HG02884 (cell line): ENCODE measurements at regions not wholly inside any gene's neighbourhood (a gene's known extent, or its start where the extent isn't known, plus 50 kb on each side); places are given as distances from the start of the nearest gene placed in this dataset.
"Not testable (repeated sequence)": the region's sequence is repeated elsewhere in the genome, so short reads cannot be mapped to it uniquely, and the experiment has no call there.

Source experiments
- ATAC-seq: cut with Tn5 transposase; IDR thresholded peaks from one replicate; pipeline ENCODE4 v1.9.1; 2021; ENCODE audit warnings: mild to moderate bottlenecking, moderate library complexity; ENCODE audit not compliant: unreplicated experiment

DNA sequence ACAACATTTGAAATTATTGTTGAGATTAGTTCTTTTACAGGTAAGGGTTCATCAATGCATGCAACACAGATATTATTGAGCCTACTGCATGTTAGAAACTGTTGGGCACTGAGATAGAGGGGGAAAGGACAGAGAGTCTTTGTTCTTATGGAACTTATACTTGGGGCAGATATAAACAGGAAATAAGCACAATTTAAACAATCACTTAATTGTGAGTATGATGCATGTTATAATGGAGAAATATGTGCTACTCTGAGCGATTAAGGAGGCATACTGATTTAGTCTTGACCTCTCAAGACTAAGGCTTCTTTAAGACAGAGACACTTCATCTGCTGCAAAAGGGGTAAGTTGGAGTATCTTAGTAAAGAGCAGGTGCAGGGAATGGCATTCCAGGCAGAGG lies 593.3 kb downstream of the CCSER2 start:
- no peak for ATAC-seq

DNA sequence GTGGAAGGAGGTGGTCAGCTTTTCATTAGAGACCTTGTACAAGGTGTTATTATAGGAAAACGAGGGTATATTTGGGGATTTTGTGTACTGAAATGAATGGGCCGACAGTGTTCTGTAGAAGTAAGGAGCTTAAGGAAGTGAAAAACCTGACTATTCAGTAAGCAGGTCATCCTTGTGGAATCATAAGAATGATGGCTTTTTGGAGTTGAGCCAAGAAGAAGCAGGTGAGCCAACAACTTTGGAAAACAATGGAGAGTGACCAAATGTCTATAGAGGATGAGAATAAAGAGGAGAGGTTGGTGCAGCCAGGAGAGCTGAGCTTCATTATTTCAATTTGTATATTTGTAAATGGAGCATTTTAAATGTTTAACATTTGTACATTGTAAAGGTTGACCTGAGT lies 595.7 kb downstream of the CCSER2 start:
- no peak for ATAC-seq

DNA sequence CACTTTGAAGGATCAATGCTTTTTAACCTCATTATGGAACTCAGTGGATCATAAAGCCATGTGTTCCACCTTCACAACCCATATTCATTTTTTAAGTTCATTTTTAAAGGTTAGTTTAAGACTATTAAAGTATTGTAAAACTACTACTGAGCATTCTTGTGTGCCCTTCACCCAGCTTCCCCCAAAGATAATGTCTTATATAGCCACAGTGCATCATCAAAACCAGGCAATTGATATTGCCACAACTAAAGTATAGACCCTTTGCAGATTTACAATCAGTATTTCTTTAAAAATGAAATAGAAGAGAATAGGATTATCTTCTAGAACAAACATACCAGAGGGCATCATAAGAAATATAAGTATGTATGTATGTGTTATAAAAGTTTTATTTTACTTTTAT lies 597.1 kb downstream of the CCSER2 start:
- ATAC-seq: no peak

DNA sequence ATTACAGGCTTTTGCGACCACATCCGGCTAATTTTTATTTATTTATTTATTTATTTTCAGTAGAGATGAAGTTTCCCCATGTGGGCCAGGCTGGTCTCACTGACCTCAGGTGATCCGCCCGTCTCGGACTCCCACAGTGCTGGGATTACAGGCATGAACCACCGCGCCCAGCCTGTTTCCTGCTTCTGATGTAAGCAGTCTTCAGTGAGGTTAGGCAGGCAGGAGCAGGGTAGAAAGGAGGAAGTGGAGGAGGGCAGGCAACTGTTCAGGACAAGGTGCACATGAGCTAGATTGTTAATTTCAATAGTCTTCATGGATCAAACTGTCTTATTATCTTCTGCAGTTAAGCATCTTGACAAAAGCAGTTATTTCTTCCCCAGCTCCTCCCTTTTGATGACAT lies 605.0 kb downstream of the CCSER2 start:
- no peak for ATAC-seq

DNA sequence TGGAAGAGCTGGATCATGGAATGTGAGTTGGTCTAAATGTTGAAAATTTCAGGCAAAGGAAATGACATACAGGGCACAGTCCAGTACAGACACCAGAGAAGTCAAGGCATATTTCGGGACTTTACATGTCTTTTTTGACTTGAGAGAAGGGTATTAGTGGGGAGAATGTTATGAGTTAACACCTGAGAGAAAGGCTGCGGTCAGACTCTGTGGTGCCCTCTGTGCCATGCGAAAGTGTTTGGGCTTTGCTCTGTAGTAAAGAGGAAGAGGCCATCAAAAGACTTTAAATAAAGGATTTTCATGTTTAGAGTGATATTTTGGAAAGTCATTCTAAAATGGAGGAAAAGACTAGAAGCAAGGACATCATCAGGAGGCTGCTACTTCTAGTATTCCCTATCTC lies 607.4 kb downstream of the CCSER2 start:
- ATAC-seq: no peak

DNA sequence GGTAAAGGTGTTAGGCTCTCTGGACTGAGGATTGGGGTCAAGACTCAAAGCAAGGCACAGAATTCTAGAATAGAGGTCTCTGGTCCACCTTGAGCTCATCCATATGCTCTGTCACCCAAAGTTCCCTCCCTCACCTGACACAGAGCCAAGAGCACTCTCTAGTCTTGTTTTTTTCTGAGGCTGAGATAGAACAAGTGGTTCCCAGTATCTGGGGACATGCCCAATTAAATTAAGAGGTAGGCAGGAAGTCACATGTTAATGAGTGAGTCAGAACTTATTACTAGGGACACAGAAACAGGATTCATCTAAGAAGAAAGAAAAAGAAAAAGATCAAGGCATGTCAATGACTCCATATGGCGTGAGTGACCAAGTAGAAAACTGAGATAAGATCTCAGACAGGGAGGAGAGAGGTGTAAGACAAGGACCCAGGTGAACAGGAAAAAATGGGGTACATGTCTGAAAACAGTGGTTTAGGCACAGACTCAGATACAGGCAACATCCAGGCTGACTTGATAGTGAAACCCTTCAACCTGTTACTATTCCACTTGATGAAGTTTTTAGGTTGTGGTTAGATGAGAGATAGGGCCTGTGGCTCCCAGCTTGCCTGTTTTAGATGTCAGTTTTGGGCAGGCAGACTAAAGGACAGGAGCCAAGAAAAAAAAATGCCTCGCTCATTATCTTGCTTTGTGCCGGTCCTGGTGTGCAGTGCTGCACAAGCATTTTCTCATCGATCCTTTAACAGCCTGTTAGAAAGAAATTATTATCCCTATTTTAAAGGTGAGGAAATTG lies 609.9 kb downstream of the CCSER2 start:
- ATAC-seq: no peak

DNA sequence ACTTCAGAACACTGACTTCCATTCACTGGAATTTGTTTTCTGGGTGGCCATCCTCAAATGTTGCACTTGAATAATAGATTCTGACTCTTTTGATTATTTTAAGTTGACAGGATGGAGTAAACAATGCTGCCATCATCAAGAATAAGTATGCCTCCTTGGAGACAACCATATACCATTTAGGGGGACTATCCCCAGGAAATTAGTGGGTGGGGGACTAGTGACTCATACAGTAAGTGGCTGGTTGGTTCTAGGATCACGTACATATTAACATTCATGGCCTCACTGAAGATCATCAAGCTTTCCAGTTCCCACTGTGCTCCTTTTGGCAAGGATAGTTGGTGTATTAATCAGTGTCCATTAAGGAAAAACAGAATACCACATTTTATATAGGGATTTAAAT lies 615.2 kb downstream of the CCSER2 start:
- ATAC-seq: no peak

DNA sequence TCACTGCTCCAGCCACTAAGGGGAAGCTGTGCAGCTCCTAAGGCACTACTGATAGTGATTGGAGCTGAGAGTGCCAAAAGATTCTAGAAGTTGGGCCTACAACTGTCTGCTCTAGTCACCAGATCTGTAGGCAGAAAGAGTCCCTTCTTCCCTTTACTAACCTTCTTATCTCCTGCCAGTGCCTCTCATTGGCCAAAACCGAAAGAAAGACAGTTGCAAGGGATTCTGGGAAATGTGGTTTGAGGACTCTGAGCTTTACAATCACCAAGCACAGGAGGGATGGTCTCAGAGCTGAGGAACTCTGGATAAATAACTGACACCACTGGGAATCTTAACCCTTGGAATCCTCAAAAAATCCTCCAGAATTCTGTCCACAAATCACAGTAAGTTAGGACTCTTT lies 615.8 kb downstream of the CCSER2 start:
- no peak for ATAC-seq

DNA sequence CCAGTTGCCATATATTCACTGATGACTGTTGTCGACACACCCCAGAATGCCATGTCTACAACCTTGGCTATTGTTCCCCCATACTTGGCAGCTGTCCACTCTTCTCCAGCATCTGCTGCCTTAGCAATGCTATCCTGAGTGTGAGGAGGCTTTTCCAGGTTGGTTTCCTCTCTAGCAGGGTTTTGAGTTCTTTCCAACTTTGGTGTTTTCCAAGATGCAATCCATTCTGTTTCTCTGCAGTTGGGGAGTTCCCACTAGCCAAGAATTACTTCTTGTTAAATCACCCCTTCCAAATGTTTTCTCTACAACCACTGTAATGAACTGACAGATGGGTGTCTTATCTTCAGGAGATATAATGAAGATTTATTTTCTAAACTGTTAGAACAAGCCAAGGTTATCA lies 617.4 kb downstream of the CCSER2 start:
- no peak for ATAC-seq

DNA sequence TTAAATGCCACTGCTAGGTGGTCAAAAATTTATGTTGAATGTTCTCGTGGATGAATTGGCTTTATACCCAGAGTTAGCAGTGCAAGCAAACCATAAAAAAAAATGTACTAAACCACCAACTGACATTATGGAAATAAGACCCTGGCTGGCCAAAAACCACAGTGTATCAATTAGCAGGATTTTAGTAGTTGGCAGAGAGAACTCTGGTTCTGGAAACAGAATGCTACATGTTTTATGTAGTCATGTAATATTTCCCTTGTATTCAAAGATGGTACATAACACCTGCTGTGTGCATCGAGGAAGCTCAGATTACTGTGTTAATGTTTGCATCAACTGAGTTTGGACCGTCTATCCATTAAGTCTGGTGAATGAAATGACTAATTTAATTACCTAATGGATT lies 618.5 kb downstream of the CCSER2 start:
- no peak for ATAC-seq

DNA sequence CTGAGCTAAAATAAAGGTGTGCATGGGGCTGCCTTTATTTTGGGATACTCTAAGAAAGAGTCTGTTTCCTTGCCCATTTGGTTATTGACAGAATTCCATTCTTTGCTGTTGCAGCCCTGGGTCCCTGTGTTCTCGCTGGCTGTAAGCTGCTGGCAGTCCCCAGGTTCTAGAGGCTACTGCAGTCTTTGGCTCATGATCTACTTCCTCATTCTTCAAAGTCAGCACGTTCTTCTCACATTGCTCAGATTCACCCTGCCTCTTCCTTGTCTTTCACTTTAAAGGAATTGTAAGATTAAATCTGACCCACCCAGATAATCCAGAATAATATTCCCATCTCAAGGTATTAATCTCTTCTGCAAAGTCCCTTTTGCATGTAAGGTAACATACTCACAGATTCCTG lies 620.3 kb downstream of the CCSER2 start:
- no peak for ATAC-seq

DNA sequence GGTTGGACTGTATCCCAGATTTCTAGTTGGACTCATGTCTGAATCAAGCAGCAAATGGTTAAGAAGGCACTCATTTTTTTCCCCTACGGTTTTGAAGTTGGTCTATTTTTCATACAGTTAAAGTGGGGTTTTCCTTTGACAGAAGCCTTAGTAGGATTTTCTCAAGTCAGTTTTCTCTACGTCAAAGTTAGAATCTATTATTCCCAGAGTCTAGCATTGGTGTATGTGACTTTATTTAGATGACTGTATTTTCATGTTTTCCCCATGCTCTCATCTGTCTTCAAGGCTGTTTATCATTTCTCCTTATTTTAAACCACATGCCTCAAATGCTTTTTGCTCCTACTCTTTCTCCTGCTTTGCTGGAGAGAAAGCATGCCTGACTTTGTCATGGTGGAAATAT lies 623.2 kb downstream of the CCSER2 start:
- ATAC-seq: no peak

DNA sequence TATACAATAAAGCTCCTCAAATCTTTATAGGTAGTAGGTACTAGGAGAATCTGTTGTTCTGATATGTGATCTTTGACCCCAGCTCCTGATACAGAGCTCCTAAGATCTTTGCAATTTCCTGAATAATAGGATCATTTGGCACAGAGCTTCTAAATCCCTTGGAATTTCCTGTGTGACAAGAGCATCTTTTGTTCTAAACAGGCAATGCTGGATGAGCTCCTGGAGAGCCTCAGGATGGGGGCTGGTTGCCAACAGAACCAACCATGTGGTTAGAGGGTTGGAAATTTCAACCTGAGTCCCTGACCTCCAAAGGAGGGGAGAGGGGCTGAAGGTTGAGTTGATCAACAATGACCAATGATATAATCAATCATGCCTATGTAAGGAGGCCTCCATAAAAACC lies 629.0 kb downstream of the CCSER2 start:
- ATAC-seq: no peak

DNA sequence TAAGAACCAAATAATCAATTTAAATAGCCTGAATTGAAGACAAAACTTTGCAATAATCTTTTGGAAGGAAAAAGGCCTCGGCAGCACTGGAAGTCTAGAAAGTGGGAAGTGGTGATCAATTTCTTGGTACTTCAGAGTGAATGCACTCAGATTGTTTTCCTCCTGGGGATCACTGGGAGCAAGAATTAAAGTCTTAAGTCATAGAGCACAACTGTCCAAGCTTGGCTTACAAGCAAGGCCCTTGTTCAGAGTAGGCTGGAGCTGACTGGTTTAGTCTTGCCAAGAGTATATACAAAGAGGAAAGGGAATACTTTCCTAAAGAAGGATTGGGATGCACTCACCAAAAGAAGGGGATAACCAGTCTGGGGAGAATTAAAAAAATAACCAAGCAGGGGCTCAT lies 637.1 kb downstream of the CCSER2 start:
- ATAC-seq: no peak

DNA sequence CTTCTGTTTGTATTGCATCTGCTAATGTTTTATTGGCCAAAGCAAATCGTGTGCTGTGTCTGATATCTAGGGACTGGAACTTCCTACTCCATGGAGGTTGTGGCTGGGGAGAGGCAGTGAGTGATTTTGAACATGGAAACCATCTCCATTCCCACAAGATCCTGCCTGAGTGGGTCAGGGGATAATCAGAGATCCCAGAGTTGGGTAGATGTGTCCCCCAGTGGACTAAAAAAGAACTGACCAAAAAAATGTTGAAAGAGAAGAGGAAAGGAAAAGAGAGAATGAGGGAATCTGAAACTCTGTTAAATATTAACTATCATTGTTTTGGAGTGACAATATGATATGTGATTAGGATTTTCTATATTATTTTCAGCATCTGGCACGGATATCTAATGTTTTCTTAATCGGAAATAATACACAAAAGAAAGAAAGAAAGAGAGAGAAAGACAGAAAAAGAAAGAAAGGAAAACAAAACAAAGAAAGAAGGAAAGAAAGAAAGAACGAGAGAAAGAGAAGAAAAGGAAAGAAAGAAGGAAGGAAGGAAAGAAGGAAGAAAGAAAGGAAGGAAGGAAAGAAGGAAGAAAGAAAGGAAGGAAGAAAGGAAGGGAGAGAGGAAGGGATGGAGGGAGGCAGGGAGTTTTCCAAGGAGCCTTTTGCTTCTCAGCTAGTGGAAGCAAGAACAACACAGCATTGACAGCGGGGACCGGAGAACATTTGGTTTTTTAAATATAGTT lies 638.5 kb downstream of the CCSER2 start:
- ATAC-seq: no peak

DNA sequence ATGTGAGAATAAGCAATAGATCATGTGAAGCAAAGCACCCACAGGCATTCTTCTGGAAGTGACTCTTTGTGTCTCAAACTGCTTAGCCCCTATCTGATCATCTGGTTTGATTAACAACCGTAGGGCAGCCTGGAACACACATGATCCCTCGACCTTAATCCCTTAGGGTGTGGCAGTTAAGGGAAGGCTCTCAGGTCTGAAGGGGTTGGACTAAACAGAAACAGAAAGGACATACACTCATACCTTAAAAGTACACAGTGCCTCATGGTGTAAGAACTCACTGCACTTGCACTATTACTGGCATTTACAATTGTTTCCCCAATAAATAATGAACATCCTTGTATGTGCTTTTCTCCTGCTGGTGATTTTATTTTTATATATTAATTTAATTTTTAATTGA lies 640.9 kb downstream of the CCSER2 start:
- not testable (repeated sequence) for ATAC-seq

DNA sequence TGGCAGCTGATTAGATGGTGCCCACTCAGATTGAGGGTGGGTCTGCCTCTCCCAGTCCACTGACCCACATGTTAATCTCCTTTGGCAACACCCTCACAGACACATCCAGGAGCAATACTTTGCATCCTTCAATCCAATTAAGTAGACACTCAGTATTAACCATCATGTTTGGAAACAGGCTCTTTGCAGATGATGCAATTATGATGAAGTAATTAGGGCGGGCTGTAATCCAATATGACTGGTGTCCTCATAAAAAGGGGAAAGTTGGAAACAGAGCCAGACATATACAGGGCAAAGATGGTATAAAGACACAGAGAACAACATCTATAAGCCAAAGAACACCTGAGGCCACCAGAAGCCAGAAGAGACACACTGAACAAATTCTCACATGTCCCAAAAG lies 658.6 kb downstream of the CCSER2 start:
- no peak for ATAC-seq

DNA sequence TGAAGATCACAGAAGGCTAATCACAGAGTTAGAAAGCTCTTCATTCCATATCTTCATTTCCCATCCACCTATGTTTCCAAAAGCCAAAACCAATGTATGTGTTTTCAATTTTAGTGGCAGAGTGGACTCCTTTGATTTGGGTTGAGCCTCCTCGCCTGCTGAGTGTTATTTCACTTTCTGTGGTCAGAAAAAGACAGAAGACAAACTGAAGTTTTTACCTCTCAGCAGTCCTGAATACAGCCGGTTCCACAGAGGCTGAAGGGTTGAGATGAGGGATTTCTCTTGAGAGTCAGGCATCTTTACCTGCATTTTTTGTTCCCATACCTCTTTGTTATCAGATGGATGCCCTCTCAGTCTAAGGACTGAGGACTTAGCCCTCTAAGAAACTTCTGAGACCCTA lies 659.6 kb downstream of the CCSER2 start:
- ATAC-seq: no peak

DNA sequence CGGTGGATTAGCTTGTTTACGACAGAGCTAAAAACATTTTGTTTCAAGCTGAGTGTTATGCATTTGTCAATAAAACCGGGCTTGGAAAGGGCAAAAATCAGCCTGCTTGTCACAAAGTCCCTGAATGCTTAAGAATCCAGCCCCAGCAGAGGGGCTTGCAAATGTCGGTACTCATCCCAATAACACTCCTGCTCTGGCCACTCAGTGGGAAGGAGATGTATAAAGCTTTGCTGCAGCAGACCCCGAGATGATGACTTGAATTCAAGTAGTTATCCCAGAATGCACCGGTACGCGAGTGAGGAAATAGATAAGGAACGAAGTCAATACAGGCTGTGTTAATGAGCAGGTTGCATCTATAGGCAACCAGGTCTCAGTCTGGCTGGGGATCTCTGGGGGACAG lies 662.3 kb downstream of the CCSER2 start:
- no peak for ATAC-seq

DNA sequence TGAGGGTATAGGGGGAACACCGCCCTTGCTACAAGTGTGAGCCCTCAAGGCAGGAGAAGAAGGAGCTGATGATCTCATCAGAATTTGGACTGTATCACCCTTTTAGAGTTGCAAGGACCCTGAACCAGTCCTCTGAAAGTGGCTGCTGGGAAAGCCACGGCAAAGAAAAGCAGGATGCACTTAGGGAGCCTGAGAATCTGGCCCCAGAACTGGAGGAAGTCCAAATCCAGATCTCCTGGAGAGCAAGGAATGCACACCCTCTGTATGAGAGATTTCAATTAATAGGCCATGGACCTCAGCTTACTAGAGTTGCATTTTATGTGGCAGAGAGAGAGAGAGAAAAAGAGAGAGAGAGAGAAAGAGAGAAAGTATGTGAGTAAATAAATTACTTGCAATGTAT lies 662.9 kb downstream of the CCSER2 start:
- ATAC-seq: no peak

DNA sequence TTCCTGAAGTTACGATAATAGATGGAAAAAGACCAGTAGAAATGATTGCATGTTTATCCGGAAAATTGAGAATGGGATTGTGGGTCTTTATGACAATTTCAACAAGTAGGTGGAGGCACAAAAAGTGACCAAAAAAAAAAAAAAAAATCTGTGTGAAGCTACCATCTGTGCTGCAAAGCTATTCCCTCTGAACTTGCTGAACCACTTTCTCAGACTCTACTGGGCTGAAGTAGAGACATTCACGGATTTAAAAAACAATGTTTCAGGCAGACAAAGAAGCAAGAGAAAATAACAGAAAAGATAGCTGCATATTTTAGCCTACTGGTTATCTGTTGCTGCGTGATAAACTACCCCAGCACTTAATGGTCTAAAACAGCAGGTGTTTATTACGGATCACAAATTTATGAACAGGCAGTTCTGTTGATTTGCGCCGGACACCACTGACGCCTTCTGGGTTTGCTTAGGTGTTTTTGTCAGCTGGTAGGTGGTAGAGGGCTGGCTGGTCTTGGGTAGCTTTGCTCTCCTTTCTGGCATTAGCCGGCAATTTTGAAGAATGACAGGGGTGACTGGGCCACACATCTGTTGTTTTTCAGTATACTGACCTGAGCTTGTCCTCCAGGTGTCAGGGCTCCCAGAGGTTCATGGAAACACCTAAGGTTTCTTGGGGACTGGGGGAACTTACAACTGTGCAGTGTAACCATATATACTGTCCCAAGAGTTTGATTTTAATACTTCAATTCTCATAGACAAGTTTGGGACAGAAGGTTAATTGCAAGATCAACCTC lies 665.1 kb downstream of the CCSER2 start:
- no peak for ATAC-seq

DNA sequence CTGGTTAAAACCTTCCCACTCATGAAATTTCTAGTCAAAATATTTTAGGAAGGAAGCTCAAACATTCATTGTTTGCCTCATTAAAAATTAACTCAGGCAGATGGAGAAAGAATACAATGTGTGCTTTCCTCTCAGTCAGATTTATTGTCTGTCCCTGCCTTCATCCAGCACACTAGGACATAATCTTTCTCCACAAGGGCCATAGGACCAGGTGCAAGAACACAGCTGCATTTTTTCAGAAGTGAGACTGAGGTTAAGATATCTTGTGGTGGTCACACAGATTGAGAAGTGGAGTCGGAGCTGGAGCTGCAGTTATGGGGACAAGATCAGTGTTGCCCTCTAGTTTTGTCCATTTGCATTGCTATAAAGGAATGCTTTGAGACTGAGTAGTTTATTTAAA lies 666.3 kb downstream of the CCSER2 start:
- ATAC-seq: no peak
